HG02642 (cell line): ENCODE measurements at regions not wholly inside any gene's neighbourhood (a gene's known extent, or its start where the extent isn't known, plus 50 kb on each side); places are given as distances from the start of the nearest gene placed in this dataset.

Source experiments
- ATAC-seq: cut with Tn5 transposase; IDR thresholded peaks from one replicate; pipeline ENCODE4 v1.9.1; 2021; ENCODE audit warnings: mild to moderate bottlenecking; ENCODE audit not compliant: unreplicated experiment, poor library complexity

- ATAC-seq = no peak
These were observed 633.7 kb upstream of the HTR2C start for GRCh38 chrX:113950081-113950678.

GRCh38 chrX:113947548-113947947 lies 636.3 kb upstream of the HTR2C start:
- no peak for ATAC-seq

DNA sequence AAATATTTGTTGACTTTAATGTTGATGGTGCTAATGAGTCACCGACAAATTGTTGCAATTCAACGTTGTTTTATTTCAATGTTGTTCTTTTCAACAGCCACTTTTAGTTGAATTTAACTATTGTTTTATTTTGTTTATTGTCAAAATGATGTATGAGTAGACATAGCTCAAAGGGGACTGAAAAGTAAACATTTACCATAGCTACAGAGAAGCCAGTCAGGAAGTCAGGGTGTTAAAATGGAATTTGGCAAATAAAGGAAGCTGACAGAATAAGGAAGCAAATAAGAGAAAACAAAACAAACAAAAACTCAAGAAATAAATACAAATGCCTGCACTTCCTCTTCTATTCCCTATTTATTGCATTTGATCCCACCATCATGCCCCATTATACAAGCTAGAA lies 648.4 kb upstream of the HTR2C start:
- ATAC-seq = no peak

- no peak for ATAC-seq
These were observed 650.0 kb upstream of the HTR2C start for GRCh38 chrX:113933931-113934330.

GRCh38 chrX:113929004-113929403 lies 654.9 kb upstream of the HTR2C start:
- no peak for ATAC-seq

- ATAC-seq = no peak
These were observed 663.2 kb upstream of the HTR2C start for GRCh38 chrX:113920661-113921060.

- ATAC-seq = no peak
These were observed 664.5 kb upstream of the HTR2C start for GRCh38 chrX:113919387-113919786.

- ATAC-seq = no peak
These were observed 677.7 kb upstream of the HTR2C start for GRCh38 chrX:113906168-113906567.

DNA sequence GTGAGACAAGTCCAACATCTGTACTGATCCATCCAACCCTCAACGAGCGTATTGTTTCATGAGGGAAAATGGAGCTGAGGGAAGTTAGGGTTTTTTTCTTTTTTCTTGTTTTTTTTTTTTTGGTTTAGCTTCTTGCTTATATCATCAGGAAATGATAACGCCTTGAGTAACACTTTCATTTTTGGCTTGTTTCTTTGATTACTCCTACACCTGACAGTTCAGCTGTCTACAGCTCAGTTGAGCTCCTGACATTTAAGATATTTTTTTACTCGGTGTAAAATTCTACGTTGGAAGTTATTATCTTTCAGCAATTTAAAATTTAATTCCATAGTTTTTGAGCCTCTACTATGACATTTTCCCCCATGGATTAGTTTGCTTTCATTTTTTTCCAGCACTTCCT lies 691.0 kb upstream of the HTR2C start:
- no peak for ATAC-seq

DNA sequence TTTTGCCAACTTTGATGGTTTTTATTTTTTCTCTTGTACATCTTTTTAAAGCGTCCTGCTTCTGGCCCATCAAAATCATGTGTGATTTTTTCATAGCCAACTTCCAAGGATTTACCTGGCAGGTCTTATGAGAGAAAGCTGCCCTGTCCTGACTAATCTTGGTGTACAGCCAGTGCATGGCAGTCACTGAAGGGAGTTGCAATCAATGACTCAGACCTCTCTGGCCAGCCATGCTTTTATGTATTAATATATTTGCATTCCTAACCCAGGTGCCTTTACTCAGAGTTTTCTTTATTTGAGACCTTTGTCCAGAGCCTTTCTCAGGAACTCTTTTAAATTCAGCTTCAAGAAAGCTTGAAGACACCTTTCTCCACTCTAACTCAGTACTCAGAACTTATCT lies 691.5 kb upstream of the HTR2C start:
- ATAC-seq = no peak

- ATAC-seq = no peak
These were observed 710.8 kb upstream of the HTR2C start for GRCh38 chrX:113873056-113873455.

GRCh38 chrX:113868711-113869110 lies 715.2 kb upstream of the HTR2C start:
- ATAC-seq = no peak

- no peak for ATAC-seq
These were observed 715.7 kb upstream of the HTR2C start for GRCh38 chrX:113868177-113868576.

- no peak for ATAC-seq
These were observed 734.5 kb upstream of the HTR2C start for GRCh38 chrX:113849408-113849807.

- ATAC-seq = no peak
These were observed 750.5 kb upstream of the HTR2C start for GRCh38 chrX:113833096-113834055.

- ATAC-seq = no peak
These were observed 755.4 kb upstream of the HTR2C start for GRCh38 chrX:113828470-113828869.

- no peak for ATAC-seq
These were observed 765.5 kb upstream of the HTR2C start for GRCh38 chrX:113818346-113818745.

DNA sequence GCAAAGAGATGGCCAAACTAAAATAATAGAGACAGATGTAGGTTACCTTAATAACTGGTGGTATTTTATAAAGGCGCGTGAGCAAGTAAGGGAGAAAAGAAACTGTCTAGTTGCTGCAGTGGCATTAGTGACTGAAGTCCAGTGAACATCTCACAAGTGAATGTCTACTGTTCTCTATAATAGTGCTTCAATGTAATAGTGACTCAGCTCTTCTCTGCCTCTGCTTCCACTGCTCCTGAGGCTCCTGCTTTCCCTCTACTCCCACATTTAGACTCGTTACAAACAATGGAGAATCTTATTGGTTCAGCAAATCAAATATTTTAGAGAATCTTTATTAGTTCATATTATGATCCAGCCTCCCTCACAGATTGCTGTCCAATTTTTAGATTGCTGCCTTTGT lies 779.1 kb upstream of the HTR2C start:
- no peak for ATAC-seq

GRCh38 chrX:113804291-113804690 lies 779.6 kb upstream of the HTR2C start:
- no peak for ATAC-seq

DNA sequence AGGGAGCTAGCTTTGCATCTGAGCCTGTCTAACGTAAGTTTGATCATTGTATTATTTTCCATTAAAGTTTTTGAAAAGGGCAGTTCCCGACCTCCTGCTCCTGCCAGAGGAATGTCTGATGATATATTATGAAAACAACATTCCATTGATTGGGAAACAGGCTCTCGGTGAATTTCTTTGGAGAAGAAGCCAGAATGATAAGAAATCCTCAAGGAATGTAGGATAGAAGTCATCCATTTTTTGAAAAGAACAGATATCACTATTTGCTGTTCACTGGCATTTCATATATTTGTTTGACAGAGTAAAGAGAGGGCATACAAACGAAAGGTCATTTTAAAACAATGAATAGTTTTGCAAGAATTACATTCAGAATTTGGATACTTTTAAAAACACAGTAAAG lies 781.0 kb upstream of the HTR2C start:
- ATAC-seq = no peak

DNA sequence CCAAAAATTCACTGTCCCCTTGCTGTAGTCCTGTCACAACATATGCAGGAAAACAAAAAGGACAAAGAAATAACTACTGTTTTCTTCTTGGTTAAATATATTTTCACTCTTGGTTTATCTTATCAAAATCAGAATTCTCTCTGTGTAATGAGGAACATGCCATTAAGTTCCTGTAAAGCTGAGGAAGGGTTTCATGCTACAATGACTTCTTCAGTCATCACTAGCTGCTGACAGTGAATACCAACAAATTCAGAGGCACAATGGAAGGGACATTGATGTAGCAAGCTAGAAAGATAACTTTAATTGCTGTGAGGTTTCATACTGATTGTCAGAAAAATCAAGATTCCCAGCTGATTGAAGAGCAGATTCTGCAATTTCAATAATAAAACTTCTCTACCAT lies 782.9 kb upstream of the HTR2C start:
- ATAC-seq = no peak

GRCh38 chrX:113793563-113793962 lies 790.3 kb upstream of the HTR2C start:
- ATAC-seq = no peak
